HepG2 (cell line): ENCODE measurements at regions not wholly inside any gene's neighbourhood (a gene's known extent, or its start where the extent isn't known, plus 50 kb on each side); places are given as distances from the start of the nearest gene placed in this dataset.

ENCODE experiments used
- ATAC-seq: fragments of 200-7000 bp; cut with Tn5 transposase; 3 replicates; pipeline ENCODE4 v1.9.1; 2020; ENCODE audit warnings: mild to moderate bottlenecking, moderate library complexity
- BruUV-seq: library from RNA; stranded (reverse); fragments of 400-500 nt; replicated peaks from 2 replicates; lab custom pipeline; 2021; lab: Mats Ljungman, UMichigan
- CTCF ChIA-PET: fragments of 300-600 bp; formaldehyde crosslinking; extraction: SDS; loops from one replicate; lab custom pipeline; 2021; ENCODE audit warnings: low total read pairs, inconsistent platforms, low intra/inter-chr PET ratio; lab: Yijun Ruan, JAX
- POLR2A ChIA-PET: fragments of 350-600 bp; sonication (Branson Sonifier 250); formaldehyde crosslinking; loops from one replicate; lab custom pipeline; 2020; ENCODE audit warnings: antibody characterized with exemption, inconsistent platforms; lab: Yijun Ruan, JAX
- DNase-seq: peaks from one replicate; pipeline ENCODE4 v3.0.0-alpha.2; 2015; ENCODE audit warnings: low spot score
- FAIRE-seq: peaks from 3 replicates; lab custom pipeline; 2011; peaks lifted over from hg19 to GRCh38; lab: Jason Lieb, UNC
- H2AFZ ChIP-seq: one replicate; pipeline ENCODE4 v1.6.1; 2011; ENCODE audit warnings: low read length, inconsistent platforms
- H3K27ac ChIP-seq: fragments of 300-600 bp; 3 replicates; pipeline ENCODE4 v1.8.0; 2011; ENCODE audit warnings: mixed run types, mild to moderate bottlenecking, mixed read lengths, low read length, inconsistent platforms; ENCODE audit not compliant: insufficient read depth; ENCODE audit errors: extremely low read length
- H3K27me3 ChIP-seq, 2 experiments: fragments of 200-600 bp in 1 of 2; 2 replicates in 1 of 2; 3 replicates in 1 of 2; pipeline versions ENCODE4 v1.6.0 to v1.8.0; 2011; ENCODE audit warnings: low read length in 2 of 2, mild to moderate bottlenecking in 2 of 2, moderate library complexity in 2 of 2, inconsistent platforms in 1 of 2; ENCODE audit not compliant: insufficient read depth in 2 of 2, control insufficient read depth in 1 of 2
- H3K36me3 ChIP-seq, 2 experiments: fragments of 200-600 bp in 1 of 2; replicated peaks in 1 of 2; 2 replicates in 1 of 2; 3 replicates in 1 of 2; pipeline versions ENCODE4 v1.5.1 to v1.8.0; 2011; ENCODE audit warnings: low read length in 2 of 2, inconsistent platforms in 1 of 2; ENCODE audit not compliant: insufficient read depth in 2 of 2, control insufficient read depth in 1 of 2
- H3K4me1 ChIP-seq: 2 replicates; pipeline ENCODE4 v1.5.1; 2012; ENCODE audit warnings: low read length, inconsistent platforms; ENCODE audit not compliant: insufficient read depth
- H3K4me2 ChIP-seq: 2 replicates; pipeline ENCODE4 v1.6.0; 2011; ENCODE audit warnings: low read depth, low read length, inconsistent platforms
- H3K4me3 ChIP-seq, 3 experiments: fragments of 200-600 bp in 1 of 3; sonication (generic), shearing (Covaris generic) in 1 of 3; replicated peaks in 1 of 3; 2 replicates each; pipeline ENCODE4 v1.5.1; 2011 to 2016; ENCODE audit warnings: low read length in 3 of 3, inconsistent platforms in 2 of 3, low read depth in 2 of 3, mild to moderate bottlenecking in 2 of 3, control low read depth in 1 of 3, mixed read lengths in 1 of 3; ENCODE audit not compliant: insufficient read depth in 1 of 3
- H3K79me2 ChIP-seq: one replicate; pipeline ENCODE4 v1.6.1; 2011; ENCODE audit warnings: low read length, inconsistent platforms; ENCODE audit not compliant: insufficient read depth
- H3K9ac ChIP-seq: 2 replicates; pipeline ENCODE4 v1.6.0; 2011; ENCODE audit warnings: mild to moderate bottlenecking, low read depth, low read length, inconsistent platforms; ENCODE audit not compliant: insufficient read depth
- H3K9me3 ChIP-seq: 2 replicates; pipeline ENCODE4 v1.5.1; 2012; ENCODE audit warnings: mild to moderate bottlenecking, low read length
- H4K20me1 ChIP-seq: 2 replicates; pipeline ENCODE4 v1.6.0; 2011; ENCODE audit warnings: inconsistent platforms, mild to moderate bottlenecking, low read length, moderate library complexity; ENCODE audit not compliant: insufficient read depth
- AGO2 ChIP-seq: fragments of 200-400 bp; formaldehyde crosslinking; optimal IDR thresholded peaks from 2 replicates; pipeline ENCODE3; 2017; ENCODE audit warnings: mild to moderate bottlenecking, low read depth, low read length, moderate library complexity
- FOXO1 ChIP-seq: sonication (generic); formaldehyde crosslinking; IDR thresholded peaks from 2 replicates; pipeline ENCODE4 v1.4.0; 2020; ENCODE audit warnings: missing genetic modification reagents
- GFI1 ChIP-seq: sonication (generic); formaldehyde crosslinking; IDR thresholded peaks from 2 replicates; pipeline ENCODE4 v1.5.0; 2020; ENCODE audit warnings: missing genetic modification reagents, mild to moderate bottlenecking, borderline replicate concordance
- JUND ChIP-seq: sonication (generic); formaldehyde crosslinking; IDR thresholded peaks from 2 replicates; pipeline ENCODE4 v1.8.0; 2022; ENCODE audit warnings: mild to moderate bottlenecking, missing genetic modification reagents
- SETDB1 ChIP-seq: sonication (generic); formaldehyde crosslinking; IDR thresholded peaks from 2 replicates; pipeline ENCODE4 v1.5.1; 2020; ENCODE audit warnings: missing genetic modification reagents, mild to moderate bottlenecking, borderline replicate concordance
- ZNF207 ChIP-seq: fragments of 450-650 bp; IDR thresholded peaks from 2 replicates; pipeline ENCODE4 v1.6.1; 2016; ENCODE audit warnings: antibody characterized with exemption, borderline replicate concordance
- ZNF24 ChIP-seq: fragments of 450-650 bp; IDR thresholded peaks from 2 replicates; pipeline ENCODE4 v1.6.1; 2017; ENCODE audit warnings: antibody characterized with exemption, mild to moderate bottlenecking
- ZNF3 ChIP-seq: IDR thresholded peaks from 2 replicates; pipeline ENCODE4 v1.7.0; 2017; ENCODE audit warnings: inconsistent platforms
- ZSCAN12 ChIP-seq: sonication (generic); formaldehyde crosslinking; IDR thresholded peaks from 2 replicates; pipeline ENCODE4 v1.9.0; 2021; ENCODE audit warnings: mild to moderate bottlenecking, missing genetic modification reagents
- ZSCAN29 ChIP-seq: sonication (generic); formaldehyde crosslinking; conservative IDR thresholded peaks from 2 replicates; pipeline ENCODE4 v1.4.0; 2020; ENCODE audit warnings: mild to moderate bottlenecking, missing genetic modification reagents
- in situ Hi-C: cut with HindIII; loops from 2 replicates; pipeline ENCODE4 v1.10.0; 2017; ENCODE audit warnings: low pct_unique_long_range_greater_than_20kb; ENCODE audit not compliant: extremely low pct_ligation_motif_present
- intact Hi-C: fragments of 100-400 bp; cut with micrococcal nuclease; formaldehyde crosslinking; loops from one replicate; pipeline ENCODE4 v1.10.0; 2022; ENCODE audit not compliant: unreplicated experiment
- TF ChIP-seq, protein P1 (sequence below): sonication (generic); formaldehyde crosslinking; IDR thresholded peaks from 2 replicates; pipeline ENCODE4 v1.5.1; 2020; ENCODE audit warnings: missing genetic modification reagents, mild to moderate bottlenecking, borderline replicate concordance
- TF ChIP-seq, protein P2 (sequence below): sonication (generic); formaldehyde crosslinking; IDR thresholded peaks from 2 replicates; pipeline ENCODE4 v1.5.1; 2020; ENCODE audit warnings: missing genetic modification reagents, mild to moderate bottlenecking, borderline replicate concordance
- TF ChIP-seq, protein P3 (sequence below): sonication (generic); formaldehyde crosslinking; IDR thresholded peaks from 2 replicates; pipeline ENCODE4 v1.5.1; 2020; ENCODE audit warnings: missing genetic modification reagents, mild to moderate bottlenecking, borderline replicate concordance
- TF ChIP-seq, protein P4 (sequence below): sonication (generic); formaldehyde crosslinking; IDR thresholded peaks from 2 replicates; pipeline ENCODE4 v1.5.0; 2020; ENCODE audit warnings: missing genetic modification reagents, mild to moderate bottlenecking, borderline replicate concordance
- TF ChIP-seq, protein P5 (sequence below): sonication (generic); formaldehyde crosslinking; IDR thresholded peaks from 2 replicates; pipeline ENCODE4 v1.5.0; 2020; ENCODE audit warnings: missing genetic modification reagents

DNA sequence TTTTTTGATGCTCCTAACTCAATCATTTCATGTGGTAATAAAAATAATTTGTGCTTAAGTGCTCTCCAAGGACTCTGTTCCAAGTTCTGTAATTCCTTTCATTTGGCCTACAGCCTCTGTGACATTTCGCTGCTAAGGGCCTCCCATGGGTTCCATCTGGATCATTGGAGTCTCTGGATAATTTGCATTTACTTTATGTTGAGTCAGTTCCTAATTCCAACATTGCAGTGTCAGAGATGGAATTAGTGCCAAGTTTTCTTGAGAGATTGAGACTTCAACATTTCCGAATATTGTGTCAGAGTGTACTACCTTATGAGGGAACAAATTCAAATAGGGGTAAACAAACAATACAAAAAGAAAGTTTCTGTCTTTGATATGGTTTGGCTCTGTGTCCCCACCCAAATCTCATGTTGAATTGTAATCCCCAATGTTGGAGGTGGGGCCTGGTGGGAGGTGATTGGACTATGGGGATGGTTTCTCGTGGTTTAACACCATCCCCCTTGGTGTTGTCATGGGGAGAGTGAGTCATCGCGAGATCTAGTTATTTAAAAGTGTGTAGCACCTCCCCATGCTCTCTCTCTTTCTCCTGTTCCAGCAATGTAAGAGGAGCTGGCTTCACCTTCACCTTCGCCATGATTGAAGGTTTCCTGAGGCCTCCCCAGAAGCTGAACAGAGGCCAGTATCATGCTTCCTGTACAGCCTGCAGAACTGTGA is 244.1 kb upstream of the TBX18 start (continued):
- TF ChIP-seq, protein P1, sequence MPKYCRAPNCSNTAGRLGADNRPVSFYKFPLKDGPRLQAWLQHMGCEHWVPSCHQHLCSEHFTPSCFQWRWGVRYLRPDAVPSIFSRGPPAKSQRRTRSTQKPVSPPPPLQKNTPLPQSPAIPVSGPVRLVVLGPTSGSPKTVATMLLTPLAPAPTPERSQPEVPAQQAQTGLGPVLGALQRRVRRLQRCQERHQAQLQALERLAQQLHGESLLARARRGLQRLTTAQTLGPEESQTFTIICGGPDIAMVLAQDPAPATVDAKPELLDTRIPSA (CRISPR knock-in tag), result no peak
- no peak for TF ChIP-seq ZNF207
- TF ChIP-seq, protein P2, sequence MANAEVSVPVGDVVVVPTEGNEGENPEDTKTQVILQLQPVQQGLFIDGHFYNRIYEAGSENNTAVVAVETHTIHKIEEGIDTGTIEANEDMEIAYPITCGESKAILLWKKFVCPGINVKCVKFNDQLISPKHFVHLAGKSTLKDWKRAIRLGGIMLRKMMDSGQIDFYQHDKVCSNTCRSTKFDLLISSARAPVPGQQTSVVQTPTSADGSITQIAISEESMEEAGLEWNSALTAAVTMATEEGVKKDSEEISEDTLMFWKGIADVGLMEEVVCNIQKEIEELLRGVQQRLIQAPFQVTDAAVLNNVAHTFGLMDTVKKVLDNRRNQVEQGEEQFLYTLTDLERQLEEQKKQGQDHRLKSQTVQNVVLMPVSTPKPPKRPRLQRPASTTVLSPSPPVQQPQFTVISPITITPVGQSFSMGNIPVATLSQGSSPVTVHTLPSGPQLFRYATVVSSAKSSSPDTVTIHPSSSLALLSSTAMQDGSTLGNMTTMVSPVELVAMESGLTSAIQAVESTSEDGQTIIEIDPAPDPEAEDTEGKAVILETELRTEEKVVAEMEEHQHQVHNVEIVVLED (CRISPR knock-in tag), result no peak

DNA sequence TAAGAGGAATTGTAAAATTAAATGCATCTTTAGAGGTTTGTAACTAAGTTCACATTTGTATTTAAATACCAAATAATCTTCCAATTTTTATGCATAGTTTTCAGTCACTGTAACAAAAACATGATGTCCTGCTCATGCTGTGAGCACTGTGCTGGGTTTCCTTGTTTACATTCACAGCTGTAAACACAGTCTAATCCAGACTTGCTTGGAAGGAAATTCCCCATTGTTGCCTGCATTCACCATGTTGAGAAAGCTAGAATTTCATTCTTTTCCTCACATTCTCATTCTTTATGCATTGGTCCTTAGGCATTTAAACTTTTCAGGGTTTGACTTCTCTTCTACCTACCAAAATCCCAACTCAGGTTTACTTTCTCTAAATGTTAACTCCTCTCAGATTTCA is 242.0 kb upstream of the TBX18 start:
- Histone ChIP-seq H3K4me1 (no peaks in the 10 kb centered on the region), H3K4me2 (no peak overlapping the region), H3K27me3 (no peaks in the 10 kb centered on the region; a peak in 1 of 5 replicates), H3K9me3 (no peaks in the 10 kb centered on the region), H4K20me1 (no peaks in the 10 kb centered on the region), H2AFZ (no peak overlapping the region), H3K36me3 (no peaks in the 10 kb centered on the region), H3K9ac (no peak overlapping the region), H3K79me2 (no peaks in the 10 kb centered on the region), H3K4me3 (no peak overlapping the region), H3K27ac (no peak overlapping the region)
- no TSS peak for BruUV-seq
- ChIA-PET POLR2A (no interaction called here), CTCF (no interaction called here)
- FAIRE-seq, result no peak
- intact Hi-C loops (no loop called here), in situ Hi-C loops (loop anchor here (25.0 kb wide), 1 partner anchor 306 kb away; no protein-coding TSS in a partner anchor)
- ATAC-seq, result no peak
- no peak for DNase-seq
- TF ChIP-seq, protein P3, sequence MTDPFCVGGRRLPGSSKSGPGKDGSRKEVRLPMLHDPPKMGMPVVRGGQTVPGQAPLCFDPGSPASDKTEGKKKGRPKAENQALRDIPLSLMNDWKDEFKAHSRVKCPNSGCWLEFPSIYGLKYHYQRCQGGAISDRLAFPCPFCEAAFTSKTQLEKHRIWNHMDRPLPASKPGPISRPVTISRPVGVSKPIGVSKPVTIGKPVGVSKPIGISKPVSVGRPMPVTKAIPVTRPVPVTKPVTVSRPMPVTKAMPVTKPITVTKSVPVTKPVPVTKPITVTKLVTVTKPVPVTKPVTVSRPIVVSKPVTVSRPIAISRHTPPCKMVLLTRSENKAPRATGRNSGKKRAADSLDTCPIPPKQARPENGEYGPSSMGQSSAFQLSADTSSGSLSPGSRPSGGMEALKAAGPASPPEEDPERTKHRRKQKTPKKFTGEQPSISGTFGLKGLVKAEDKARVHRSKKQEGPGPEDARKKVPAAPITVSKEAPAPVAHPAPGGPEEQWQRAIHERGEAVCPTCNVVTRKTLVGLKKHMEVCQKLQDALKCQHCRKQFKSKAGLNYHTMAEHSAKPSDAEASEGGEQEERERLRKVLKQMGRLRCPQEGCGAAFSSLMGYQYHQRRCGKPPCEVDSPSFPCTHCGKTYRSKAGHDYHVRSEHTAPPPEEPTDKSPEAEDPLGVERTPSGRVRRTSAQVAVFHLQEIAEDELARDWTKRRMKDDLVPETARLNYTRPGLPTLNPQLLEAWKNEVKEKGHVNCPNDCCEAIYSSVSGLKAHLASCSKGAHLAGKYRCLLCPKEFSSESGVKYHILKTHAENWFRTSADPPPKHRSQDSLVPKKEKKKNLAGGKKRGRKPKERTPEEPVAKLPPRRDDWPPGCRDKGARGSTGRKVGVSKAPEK (CRISPR knock-in tag), result no peak
- TF ChIP-seq ZNF24 (no peak), AGO2 (no peak), ZSCAN29 (CRISPR knock-in tag) (no peak), GFI1 (CRISPR knock-in tag) (no peak), SETDB1 (CRISPR knock-in tag) (no peak), ZSCAN12 (no peak), FOXO1 (CRISPR knock-in tag) (no peak), ZNF3 (CRISPR knock-in tag) (no peak), JUND (CRISPR knock-in tag) (no peak)
- TF ChIP-seq, protein P4, sequence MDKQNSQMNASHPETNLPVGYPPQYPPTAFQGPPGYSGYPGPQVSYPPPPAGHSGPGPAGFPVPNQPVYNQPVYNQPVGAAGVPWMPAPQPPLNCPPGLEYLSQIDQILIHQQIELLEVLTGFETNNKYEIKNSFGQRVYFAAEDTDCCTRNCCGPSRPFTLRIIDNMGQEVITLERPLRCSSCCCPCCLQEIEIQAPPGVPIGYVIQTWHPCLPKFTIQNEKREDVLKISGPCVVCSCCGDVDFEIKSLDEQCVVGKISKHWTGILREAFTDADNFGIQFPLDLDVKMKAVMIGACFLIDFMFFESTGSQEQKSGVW, result no peak
- TF ChIP-seq, protein P5, sequence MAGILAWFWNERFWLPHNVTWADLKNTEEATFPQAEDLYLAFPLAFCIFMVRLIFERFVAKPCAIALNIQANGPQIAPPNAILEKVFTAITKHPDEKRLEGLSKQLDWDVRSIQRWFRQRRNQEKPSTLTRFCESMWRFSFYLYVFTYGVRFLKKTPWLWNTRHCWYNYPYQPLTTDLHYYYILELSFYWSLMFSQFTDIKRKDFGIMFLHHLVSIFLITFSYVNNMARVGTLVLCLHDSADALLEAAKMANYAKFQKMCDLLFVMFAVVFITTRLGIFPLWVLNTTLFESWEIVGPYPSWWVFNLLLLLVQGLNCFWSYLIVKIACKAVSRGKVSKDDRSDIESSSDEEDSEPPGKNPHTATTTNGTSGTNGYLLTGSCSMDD (CRISPR knock-in tag), result no peak
